Ascending aorta (tissue), 2 donors: ENCODE measurements at regions not wholly inside any gene's neighbourhood (a gene's known extent, or its start where the extent isn't known, plus 50 kb on each side); places are given as distances from the start of the nearest gene placed in this dataset.

Experiments used
- DNase-seq, 2 donors: peaks; one replicate each; pipeline ENCODE4 v3.0.0-alpha.2; 2019; ENCODE audit warnings: low spot score in 2 of 2
- H3K27ac ChIP-seq, 2 donors: fragments of 200-600 bp; sonication (generic); one replicate each; pipeline ENCODE4 v1.5.1; 2016 to 2017; ENCODE audit warnings: mild to moderate bottlenecking in 1 of 2
- H3K27me3 ChIP-seq: fragments of 200-600 bp; sonication (generic); one replicate; pipeline ENCODE4 v1.5.1; 2017
- H3K36me3 ChIP-seq, 2 donors: fragments of 200-600 bp; sonication (generic); one replicate each; pipeline ENCODE4 v1.5.1; 2016
- H3K4me1 ChIP-seq, 2 donors: fragments of 200-600 bp; sonication (generic); one replicate each; pipeline ENCODE4 v1.5.1; 2016 to 2017; ENCODE audit warnings: mild to moderate bottlenecking in 1 of 2
- H3K4me3 ChIP-seq, 2 donors: fragments of 200-600 bp; sonication (generic); one replicate each; pipeline ENCODE4 v1.5.1; 2016 to 2017; ENCODE audit warnings: mild to moderate bottlenecking in 1 of 2
- H3K9me3 ChIP-seq, 2 donors: fragments of 200-600 bp; sonication (generic); one replicate each; pipeline ENCODE4 v1.5.1; 2016
- CTCF ChIP-seq, 3 experiments: fragments of 200-600 bp in 2 of 3; fragments of 450-650 bp in 1 of 3; sonication (generic) in 2 of 3; IDR thresholded peaks; one replicate each; pipeline ENCODE4 v1.5.1; 2016 to 2019; ENCODE audit warnings: antibody characterized with exemption in 3 of 3, mild to moderate bottlenecking in 1 of 3, moderate library complexity in 1 of 3
- intact Hi-C: fragments of 100-400 bp; cut with DNase I; formaldehyde crosslinking; loops from one replicate; pipeline ENCODE4 v1.15.1; 2023

GRCh38 chr18:56389190-56389589 is 249.2 kb downstream of the TXNL1 start:
- H3K27me3 ChIP-seq = no peaks in the 10 kb centered on the region
- no peaks in the 10 kb centered on the region for H3K36me3 ChIP-seq
- no peaks in the 10 kb centered on the region for H3K9me3 ChIP-seq
- no peak overlapping the region for H3K27ac ChIP-seq
- H3K4me1 ChIP-seq = no peaks in the 10 kb centered on the region
- intact Hi-C loops = no loop called here
- H3K4me3 ChIP-seq = no peak overlapping the region
- no peak for DNase-seq
- peak in 1 of 3 experiments; percentile 26 for TF ChIP-seq CTCF (IDR thresholded peaks at IDR 0.05)

GRCh38 chr18:56388571-56388970 is 249.8 kb downstream of the TXNL1 start:
- H3K27me3 ChIP-seq = no peaks in the 10 kb centered on the region
- intact Hi-C loops = no loop called here
- no peaks in the 10 kb centered on the region for H3K4me1 ChIP-seq
- DNase-seq = no peak
- no peaks in the 10 kb centered on the region for H3K36me3 ChIP-seq
- no peak overlapping the region for H3K4me3 ChIP-seq
- H3K9me3 ChIP-seq = no peaks in the 10 kb centered on the region
- TF ChIP-seq CTCF (IDR thresholded peaks at IDR 0.05) = no peak
- H3K27ac ChIP-seq = no peak overlapping the region

- no peaks in the 10 kb centered on the region for H3K27me3 ChIP-seq
- TF ChIP-seq CTCF (IDR thresholded peaks at IDR 0.05) = no peak
- intact Hi-C loops = no loop called here
These were observed 251.5 kb downstream of the TXNL1 start for GRCh38 chr18:56386856-56387255.

GRCh38 chr18:56383349-56383748 is 255.0 kb downstream of the TXNL1 start:
- intact Hi-C loops = no loop called here
- TF ChIP-seq CTCF (IDR thresholded peaks at IDR 0.05) = no peak

More at GRCh38 chr18:56386856-56387255, 251.5 kb downstream of the TXNL1 start:
- Histone ChIP-seq H3K4me1 (no peaks in the 10 kb centered on the region), H3K4me3 (no peak overlapping the region), H3K36me3 (no peaks in the 10 kb centered on the region), H3K27ac (no peak overlapping the region), H3K9me3 (no peaks in the 10 kb centered on the region)
- DNase-seq = no peak

GRCh38 chr18:56382541-56382940 is 255.9 kb downstream of the TXNL1 start:
- H3K4me3 ChIP-seq = no peak overlapping the region
- no peaks in the 10 kb centered on the region for H3K36me3 ChIP-seq
- no peak for TF ChIP-seq CTCF (IDR thresholded peaks at IDR 0.05)
- no peaks in the 10 kb centered on the region for H3K9me3 ChIP-seq
- no peaks in the 10 kb centered on the region for H3K27me3 ChIP-seq
- H3K4me1 ChIP-seq = no peaks in the 10 kb centered on the region
- intact Hi-C loops = no loop called here
- DNase-seq = no peak
- H3K27ac ChIP-seq = no peak overlapping the region

More at GRCh38 chr18:56383349-56383748, 255.0 kb downstream of the TXNL1 start:
- Histone ChIP-seq H3K4me1 (no peaks in the 10 kb centered on the region), H3K36me3 (no peaks in the 10 kb centered on the region), H3K9me3 (no peaks in the 10 kb centered on the region), H3K27ac (no peak overlapping the region), H3K4me3 (no peak overlapping the region), H3K27me3 (no peaks in the 10 kb centered on the region)
- DNase-seq = no peak

- Histone ChIP-seq H3K27ac (no peak overlapping the region), H3K4me1 (no peaks in the 10 kb centered on the region), H3K9me3 (no peaks in the 10 kb centered on the region), H3K27me3 (no peaks in the 10 kb centered on the region), H3K4me3 (no peak overlapping the region), H3K36me3 (no peaks in the 10 kb centered on the region)
- no peak for DNase-seq
- intact Hi-C loops = no loop called here
- no peak for TF ChIP-seq CTCF (IDR thresholded peaks at IDR 0.05)
These were observed 257.2 kb downstream of the TXNL1 start for GRCh38 chr18:56381196-56381595.
